GM19467 (cell line): ENCODE measurements at regions not wholly inside any gene's neighbourhood (a gene's known extent, or its start where the extent isn't known, plus 50 kb on each side); places are given as distances from the start of the nearest gene placed in this dataset.

Source experiments
- ATAC-seq: cut with Tn5 transposase; IDR thresholded peaks from one replicate; pipeline ENCODE4 v1.9.1; 2021; ENCODE audit warnings: mild to moderate bottlenecking, moderate library complexity; ENCODE audit not compliant: unreplicated experiment

- no peak for ATAC-seq
Observed at GRCh38 chr14:98606041-98606640, 665.9 kb downstream of the BCL11B start.

DNA sequence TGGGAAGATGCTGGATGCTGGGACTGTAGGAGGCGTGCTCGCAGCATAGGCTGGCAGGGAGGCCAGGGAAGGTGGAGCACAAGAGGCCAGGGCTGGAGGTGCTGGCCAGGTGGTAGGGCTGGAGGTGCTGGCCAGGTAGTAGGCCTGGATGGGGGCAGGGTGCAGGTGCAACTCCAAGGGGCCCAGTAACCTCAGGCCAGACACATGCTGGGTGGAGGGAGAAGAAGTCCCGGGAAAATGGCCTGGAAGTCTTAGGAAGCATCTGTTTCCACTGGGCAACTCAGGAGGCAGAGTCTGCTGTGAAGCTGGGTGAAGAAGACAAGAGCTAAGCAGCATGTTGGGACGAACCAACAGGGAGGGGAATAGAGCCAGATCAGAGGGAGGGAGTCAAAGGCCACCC is 665.2 kb downstream of the BCL11B start:
- ATAC-seq, result no peak

GRCh38 chr14:98607341-98607910 is 664.6 kb downstream of the BCL11B start:
- no peak for ATAC-seq

DNA sequence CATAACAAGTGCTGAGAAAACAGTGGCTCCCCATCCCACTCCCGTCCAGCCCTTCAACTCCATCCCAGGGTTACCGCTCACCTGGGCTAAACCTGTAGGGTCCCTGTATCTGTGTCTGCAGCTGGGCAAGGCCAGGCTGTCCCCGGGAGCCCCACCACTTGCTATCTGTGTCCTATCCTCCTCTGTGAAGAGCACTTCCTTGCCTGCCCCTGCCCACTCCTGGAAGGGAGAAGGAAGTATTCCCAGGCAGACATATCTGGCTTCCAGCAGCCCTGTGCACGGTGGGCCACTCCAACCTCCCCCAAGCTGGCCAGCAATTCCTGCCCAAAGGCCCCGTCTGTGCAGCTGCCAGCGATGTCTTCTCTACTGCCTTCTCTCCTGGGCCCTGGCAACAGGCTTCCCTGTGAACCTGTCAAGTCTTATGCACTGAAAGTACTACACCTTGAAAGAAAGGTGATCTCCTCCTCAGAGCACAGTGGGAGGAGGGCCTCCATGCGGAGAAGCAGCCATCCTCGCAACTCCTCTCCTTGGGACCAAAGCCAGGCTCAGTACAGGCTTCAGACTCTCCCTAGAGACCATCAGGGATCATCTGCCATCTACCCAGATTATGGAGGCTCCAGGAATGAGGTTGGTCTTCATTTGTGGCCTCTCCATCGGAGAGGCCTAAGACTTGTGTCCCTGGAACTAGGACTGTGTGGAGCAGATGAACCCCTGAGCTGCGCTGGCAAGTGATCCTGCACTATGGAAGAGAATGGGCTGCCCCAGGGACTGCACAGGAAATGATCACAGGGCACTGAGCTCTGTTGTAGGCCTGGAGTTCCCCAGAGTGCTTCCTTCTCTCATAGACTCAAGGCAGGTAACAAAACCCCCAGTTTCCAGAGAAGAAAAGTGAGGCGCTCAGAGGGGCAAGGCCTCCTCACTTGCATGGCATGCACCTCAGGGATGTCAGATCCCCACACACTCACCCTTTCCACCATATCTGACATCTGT is 663.6 kb downstream of the BCL11B start:
- ATAC-seq, result no peak

GRCh38 chr14:98612434-98613200 is 659.4 kb downstream of the BCL11B start:
- no peak for ATAC-seq

- ATAC-seq, result no peak
Observed at GRCh38 chr14:98614741-98615140, 657.3 kb downstream of the BCL11B start.

GRCh38 chr14:98622208-98623051 is 649.6 kb downstream of the BCL11B start:
- ATAC-seq, result no peak

- ATAC-seq, result no peak
Observed at GRCh38 chr14:98623788-98624415, 648.1 kb downstream of the BCL11B start.

DNA sequence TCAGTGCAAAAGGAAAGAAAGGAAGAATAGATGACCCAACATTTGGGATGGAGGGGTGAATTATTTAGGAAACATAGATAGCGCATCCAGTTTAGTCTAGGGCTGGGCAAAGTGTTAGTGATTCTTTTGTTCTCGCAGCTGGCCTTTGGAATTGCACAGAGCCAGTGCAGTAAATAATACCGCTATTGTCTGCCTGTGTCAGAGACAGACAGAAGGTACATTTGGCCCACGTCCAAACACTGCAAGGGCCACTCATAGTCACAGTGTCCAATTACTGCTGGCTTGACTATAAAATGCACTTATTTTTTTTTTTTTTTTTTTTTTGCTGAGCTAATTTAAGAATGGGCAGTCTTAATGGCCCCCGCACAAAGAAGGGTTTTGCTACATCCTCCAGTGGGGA is 638.6 kb downstream of the BCL11B start:
- no peak for ATAC-seq

DNA sequence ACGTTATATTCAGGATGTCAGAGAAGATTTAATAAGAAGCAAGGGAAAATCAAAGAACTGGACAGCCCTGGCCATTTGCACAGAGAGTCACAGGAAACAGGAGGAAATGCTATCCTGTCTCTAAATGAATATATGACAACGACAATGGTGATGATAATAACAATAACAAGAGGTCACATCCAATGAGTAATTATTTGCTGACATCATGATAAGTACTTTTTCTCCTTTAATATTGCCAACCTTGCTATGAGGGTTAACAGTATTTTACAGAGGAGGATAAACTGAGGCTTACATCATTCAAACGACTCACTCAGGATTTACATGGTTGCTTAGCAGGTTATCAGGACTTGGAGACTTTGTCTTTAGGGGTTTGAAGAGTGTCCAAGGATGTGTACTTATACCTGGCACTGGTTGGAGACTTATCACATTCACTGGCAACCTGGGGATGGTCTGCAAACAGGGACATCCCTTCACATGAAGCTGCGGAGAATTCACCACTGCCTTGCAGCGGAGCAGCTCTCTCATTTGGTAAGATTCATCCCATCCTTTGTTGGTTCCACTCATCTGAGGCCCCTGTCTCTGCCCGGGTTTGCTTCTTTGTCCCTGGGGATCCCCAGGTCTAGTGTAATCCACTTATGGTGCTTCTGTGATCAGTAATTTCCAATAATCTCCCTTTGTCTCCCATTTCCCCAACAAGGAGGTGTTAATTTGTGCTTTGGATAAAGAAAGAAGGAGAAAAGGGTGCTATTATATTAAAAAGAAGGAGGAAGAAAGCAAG is 637.8 kb downstream of the BCL11B start:
- no peak for ATAC-seq

DNA sequence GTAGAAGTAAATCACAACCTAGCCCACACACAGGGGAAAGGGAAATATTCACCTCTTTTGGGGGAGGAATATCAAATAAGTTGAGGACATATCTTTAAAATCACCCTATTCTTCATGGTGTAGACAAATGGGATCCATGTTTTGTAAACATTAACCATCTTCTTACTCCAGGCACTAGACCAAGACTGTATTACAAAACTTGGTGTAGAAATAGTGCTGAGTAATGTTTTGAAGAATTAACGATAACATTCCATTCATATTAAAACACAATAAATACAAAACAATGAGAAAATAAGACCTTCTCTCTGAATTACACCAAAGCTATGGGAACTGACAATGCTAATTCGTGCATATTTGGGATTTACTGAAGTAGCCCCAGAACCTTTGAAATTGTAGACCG is 633.6 kb downstream of the BCL11B start:
- no peak for ATAC-seq

DNA sequence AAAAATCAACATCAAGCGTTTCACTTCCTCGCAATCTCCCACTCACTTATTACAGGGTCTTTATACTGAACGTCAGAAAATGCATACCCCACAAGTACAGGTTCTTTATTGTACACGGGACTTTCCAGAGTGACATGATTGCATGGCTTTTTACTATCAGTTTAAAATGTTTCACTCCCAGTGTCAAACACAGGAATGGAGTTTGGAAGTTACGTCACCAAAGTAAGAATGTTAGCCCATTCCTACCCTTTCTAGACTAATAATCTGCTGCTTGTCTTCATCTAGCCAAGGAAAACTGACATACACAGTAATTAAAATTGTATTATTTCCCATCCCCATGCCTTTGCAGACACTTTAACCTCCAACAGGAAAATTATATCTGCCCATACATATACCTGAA is 624.2 kb downstream of the BCL11B start:
- no peak for ATAC-seq

GRCh38 chr14:98651037-98651436 is 621.0 kb downstream of the BCL11B start:
- ATAC-seq, result no peak

- no peak for ATAC-seq
Observed at GRCh38 chr14:98665007-98665406, 607.0 kb downstream of the BCL11B start.

DNA sequence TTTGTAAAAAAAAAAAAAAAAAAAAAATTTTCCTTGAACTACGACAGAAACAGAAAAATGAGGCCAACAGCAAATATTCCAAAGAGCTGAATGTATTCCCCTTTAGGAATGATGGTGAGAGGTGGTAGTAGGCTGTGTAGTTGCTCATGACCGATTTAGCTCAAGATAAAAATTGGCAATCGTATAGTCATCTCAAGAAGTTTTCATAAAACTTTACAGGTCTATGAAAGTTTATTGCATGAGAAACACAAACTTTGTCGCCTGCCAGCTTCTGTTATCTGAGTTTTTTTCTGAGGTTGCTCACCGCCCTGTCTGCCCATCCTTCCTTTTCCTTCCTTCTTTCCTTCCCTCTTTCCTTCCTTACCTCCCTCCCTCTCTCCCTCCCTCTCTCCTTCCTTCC is 605.5 kb downstream of the BCL11B start:
- ATAC-seq, result no peak

GRCh38 chr14:98682033-98682432 is 590.0 kb downstream of the BCL11B start:
- ATAC-seq, result no peak

GRCh38 chr14:98682726-98683125 is 589.3 kb downstream of the BCL11B start:
- ATAC-seq, result no peak

DNA sequence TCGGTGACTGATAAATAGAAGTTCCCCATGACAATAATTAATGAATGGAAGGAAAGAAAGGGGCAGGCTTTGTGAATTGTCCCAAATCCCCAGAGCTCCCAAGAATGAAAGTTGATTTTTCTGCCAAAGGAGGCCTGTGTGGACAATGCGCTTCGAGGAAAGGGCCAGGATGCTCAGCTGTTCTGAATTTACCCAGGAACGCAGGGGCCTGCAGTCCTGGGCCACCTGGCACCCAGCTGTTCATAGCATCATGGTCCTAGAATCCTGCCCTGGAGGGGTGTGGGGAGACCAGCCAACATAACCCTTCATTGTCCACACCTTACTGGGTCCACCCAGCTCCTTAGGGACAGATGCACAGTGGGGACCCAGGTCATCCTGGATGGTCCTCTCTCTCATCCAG is 587.5 kb downstream of the BCL11B start:
- ATAC-seq, result no peak

DNA sequence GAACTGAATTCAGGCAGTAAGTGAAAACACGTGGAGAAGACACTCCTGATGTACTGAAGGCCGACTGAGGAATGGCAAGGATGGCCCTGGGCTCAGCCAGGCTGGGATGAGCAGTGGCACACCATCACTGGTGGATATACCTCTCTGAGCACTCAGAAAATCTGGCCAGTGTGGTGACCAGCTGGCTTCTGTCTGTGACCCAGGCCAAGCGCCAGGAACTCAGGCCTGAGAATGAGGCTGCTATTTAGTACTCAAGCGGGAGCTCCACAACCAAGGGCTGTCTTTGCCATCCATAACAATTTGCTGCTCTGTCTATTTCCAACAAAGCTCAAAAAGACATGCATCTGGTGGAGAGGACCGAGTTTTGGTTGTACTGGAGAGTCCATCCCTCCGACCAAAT is 586.3 kb downstream of the BCL11B start:
- no peak for ATAC-seq
